Left lung (tissue), 4 donors: ENCODE measurements at regions not wholly inside any gene's neighbourhood (a gene's known extent, or its start where the extent isn't known, plus 50 kb on each side); places are given as distances from the start of the nearest gene placed in this dataset.
"Not testable (repeated sequence)": the region's sequence is repeated elsewhere in the genome, so short reads cannot be mapped to it uniquely, and the experiment has no call there.

ENCODE experiments used
- ATAC-seq: fragments of 200-7000 bp; cut with Tn5 transposase; one replicate; pipeline ENCODE4 v1.9.1; 2020; ENCODE audit warnings: moderate library complexity
- DNase-seq, 4 donors: peaks; one replicate each; pipeline ENCODE4 v3.0.0-alpha.2; 2013 to 2020
- H3K27ac ChIP-seq, 2 donors: fragments of 200-600 bp; sonication (generic) in 1 of 2; one replicate each; pipeline versions ENCODE4 v1.5.0 to v1.8.0; 2020 to 2021
- H3K27me3 ChIP-seq, 2 donors: fragments of 200-600 bp; sonication (generic) in 1 of 2; one replicate each; pipeline versions ENCODE4 v1.5.0 to v1.8.0; 2020 to 2021
- H3K36me3 ChIP-seq, 2 donors: fragments of 200-600 bp; sonication (generic) in 1 of 2; one replicate each; pipeline versions ENCODE4 v1.5.0 to v1.8.0; 2020 to 2021
- H3K4me1 ChIP-seq, 2 donors: fragments of 200-600 bp; one replicate each; pipeline ENCODE4 v1.8.0; 2021
- H3K4me3 ChIP-seq, 2 donors: fragments of 200-600 bp; sonication (generic) in 1 of 2; one replicate each; pipeline versions ENCODE4 v1.5.0 to v1.8.0; 2020 to 2021; ENCODE audit warnings: mild to moderate bottlenecking in 1 of 2
- H3K9me3 ChIP-seq, 2 donors: fragments of 200-600 bp; sonication (generic) in 1 of 2; one replicate each; pipeline versions ENCODE4 v1.5.0 to v1.8.0; 2020 to 2021
- CTCF ChIP-seq, 2 donors: fragments of 200-600 bp; sonication (generic) in 1 of 2; IDR thresholded peaks; one replicate each; pipeline versions ENCODE4 v1.5.0 to v1.8.0; 2021; ENCODE audit warnings: antibody characterized with exemption in 2 of 2
- intact Hi-C, 2 donors: fragments of 100-400 bp; cut with DNase I; formaldehyde crosslinking; loops; one replicate each; pipeline versions ENCODE4 v1.11.2 to v1.14.2; 2022
- donor health status: DM: no; HTN: yes; CAD: no.
- donor health status: DM: no; HTN: no; CAD: no.

- DNase-seq (no peak), ATAC-seq (no peak)
- Histone ChIP-seq H3K4me3 (no peak overlapping the region), H3K27me3 (peaks cover 0 to 22% of the 10 kb centered on the region in 2 donors), H3K36me3 (no peaks in the 10 kb centered on the region), H3K4me1 (no peaks in the 10 kb centered on the region), H3K9me3 (no peaks in the 10 kb centered on the region), H3K27ac (no peak overlapping the region)
- intact Hi-C loops: no loop called here
- no peak for TF ChIP-seq CTCF (IDR thresholded peaks at IDR 0.05)
Observed at GRCh38 chr1:30219675-30220074, 503.7 kb downstream of the MATN1 start.

- TF ChIP-seq CTCF (IDR thresholded peaks at IDR 0.05): no peak
Observed at GRCh38 chr1:30218438-30218837, 504.9 kb downstream of the MATN1 start.

DNA sequence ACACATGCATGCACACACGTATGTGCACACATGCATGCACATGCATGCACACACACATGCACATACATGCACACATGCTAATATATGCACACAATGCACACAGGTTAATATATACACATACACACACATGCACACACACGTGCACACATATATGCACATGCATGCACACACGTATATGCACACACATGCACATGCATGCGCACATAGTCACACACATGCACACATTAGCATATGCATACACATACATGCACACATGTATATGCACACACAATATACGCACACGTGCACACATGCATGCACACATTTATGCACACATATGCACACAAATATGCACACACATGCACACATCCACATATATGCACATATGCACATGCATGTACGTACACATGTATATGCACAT is 506.8 kb downstream of the MATN1 start:
- Histone ChIP-seq H3K9me3 (no peaks in the 10 kb centered on the region), H3K36me3 (no peaks in the 10 kb centered on the region), H3K4me1 (no peaks in the 10 kb centered on the region), H3K4me3 (no peak overlapping the region), H3K27me3 (peaks cover 0 to 19% of the 10 kb centered on the region in 2 donors), H3K27ac (no peak overlapping the region)
- no peak for DNase-seq
- TF ChIP-seq CTCF (IDR thresholded peaks at IDR 0.05): no peak
- no peak for ATAC-seq
- intact Hi-C loops: no loop called here

More at GRCh38 chr1:30218438-30218837, 504.9 kb downstream of the MATN1 start:
- peaks cover 0 to 19% of the 10 kb centered on the region in 2 donors for H3K27me3 ChIP-seq
- intact Hi-C loops: no loop called here
- H3K4me1 ChIP-seq: no peaks in the 10 kb centered on the region
- no peaks in the 10 kb centered on the region for H3K9me3 ChIP-seq
- no peak for ATAC-seq
- H3K36me3 ChIP-seq: no peaks in the 10 kb centered on the region
- DNase-seq: no peak
- H3K27ac ChIP-seq: no peak overlapping the region
- H3K4me3 ChIP-seq: no peak overlapping the region

DNA sequence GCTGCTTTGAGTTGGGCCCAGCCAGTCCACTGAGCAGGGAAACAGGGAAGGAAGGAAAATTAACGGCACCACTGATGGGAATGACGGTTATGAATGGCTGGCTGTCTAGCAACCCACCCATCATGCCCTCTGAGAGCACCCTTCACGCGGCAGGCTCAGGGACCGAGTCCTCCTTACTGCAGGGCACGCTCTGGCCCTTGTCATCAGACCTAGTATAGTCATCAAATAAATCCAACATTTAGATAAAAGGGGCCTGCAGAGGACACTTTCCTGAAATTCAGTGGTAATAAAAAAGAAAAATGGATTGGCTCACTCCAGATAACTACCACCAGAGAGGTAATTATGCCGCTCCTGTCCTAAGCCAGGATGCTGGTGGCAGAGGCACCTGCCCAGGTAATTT is 509.4 kb downstream of the MATN1 start:
- peaks cover 0 to 19% of the 10 kb centered on the region in 2 donors for H3K27me3 ChIP-seq
- H3K4me1 ChIP-seq: no peaks in the 10 kb centered on the region
- no peaks in the 10 kb centered on the region for H3K36me3 ChIP-seq
- H3K9me3 ChIP-seq: no peaks in the 10 kb centered on the region
- intact Hi-C loops: no loop called here
- no peak overlapping the region for H3K27ac ChIP-seq
- TF ChIP-seq CTCF (IDR thresholded peaks at IDR 0.05): no peak
- H3K4me3 ChIP-seq: no peak overlapping the region
- no peak for ATAC-seq
- DNase-seq: no peak

DNA sequence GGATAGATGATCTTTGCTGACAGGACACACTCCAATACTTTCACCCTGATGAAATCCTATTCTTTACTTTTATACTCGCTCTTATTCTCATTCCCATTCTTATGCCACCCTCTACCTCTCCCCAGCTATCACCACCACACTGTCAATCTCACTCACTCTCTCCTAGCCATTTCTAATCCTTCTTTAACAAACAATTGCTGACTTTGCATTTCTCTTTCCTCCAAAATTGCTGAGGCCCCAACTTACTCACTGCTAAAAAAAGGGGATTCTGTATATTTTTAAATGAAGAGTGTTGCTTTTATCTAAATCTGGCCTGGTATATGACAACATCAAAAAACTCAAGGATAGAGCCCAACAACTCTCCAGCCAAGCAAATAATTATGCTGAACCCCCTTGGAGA is 515.4 kb downstream of the MATN1 start:
- ATAC-seq, H3K27ac ChIP-seq, H3K9me3 ChIP-seq, H3K36me3 ChIP-seq, DNase-seq, H3K4me1 ChIP-seq, intact Hi-C loops, H3K4me3 ChIP-seq, H3K27me3 ChIP-seq: not testable (repeated sequence)

DNA sequence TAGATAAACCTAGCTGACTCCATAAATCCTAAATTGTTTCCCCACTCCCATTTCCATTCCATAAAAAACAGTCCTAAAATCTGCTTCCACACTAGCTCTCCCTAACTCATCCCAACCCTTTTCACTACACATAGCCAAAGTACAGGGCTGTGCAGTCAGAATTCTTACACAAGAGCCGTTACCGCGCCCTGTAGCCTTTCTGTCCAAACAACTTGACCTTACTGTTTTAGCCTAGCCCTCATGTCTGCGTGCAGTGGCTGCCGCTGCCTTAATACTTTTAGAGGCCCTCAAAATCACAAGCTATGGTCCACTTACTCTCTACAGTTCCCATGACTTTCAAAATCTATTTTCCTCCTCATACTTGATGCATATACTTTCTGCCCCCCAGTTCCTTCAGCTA is 516.8 kb downstream of the MATN1 start:
- intact Hi-C loops, H3K4me1 ChIP-seq, H3K4me3 ChIP-seq, DNase-seq, H3K27me3 ChIP-seq, H3K27ac ChIP-seq, ATAC-seq, H3K9me3 ChIP-seq, H3K36me3 ChIP-seq: not testable (repeated sequence)

DNA sequence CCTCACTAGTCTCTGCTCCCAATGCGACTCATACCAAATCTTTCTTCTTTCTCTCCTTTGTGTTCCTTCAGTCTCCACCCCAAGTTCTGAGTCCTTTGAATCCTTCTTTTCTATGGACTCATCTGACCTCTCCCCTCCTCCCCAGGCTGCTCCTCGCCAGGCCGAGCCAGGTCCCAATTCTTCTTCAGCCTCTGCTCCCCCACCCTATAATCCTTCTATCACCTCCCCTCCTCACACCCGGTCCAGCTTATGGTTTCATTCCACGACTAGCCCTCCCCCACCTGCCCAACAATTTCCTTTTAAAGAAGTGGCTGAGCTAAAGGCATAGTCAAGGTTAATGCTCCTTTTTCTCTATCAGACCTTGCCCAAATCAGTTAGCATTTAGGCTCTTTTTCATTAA is 518.5 kb downstream of the MATN1 start:
- intact Hi-C loops, H3K27me3 ChIP-seq, H3K9me3 ChIP-seq, ATAC-seq, H3K27ac ChIP-seq, H3K4me3 ChIP-seq, H3K36me3 ChIP-seq, DNase-seq, H3K4me1 ChIP-seq: not testable (repeated sequence)
